ENCODE measurements at regions not wholly inside any gene's neighbourhood (a gene's known extent, or its start where the extent isn't known, plus 50 kb on each side); places are given as distances from the start of the nearest gene placed in this dataset.
A peak's percentile ranks its signal among the peaks of the same experiment; 100 is the strongest.

GRCh38 chr6:163716690-163717089, 302.2 kb downstream of the QKI start:
- Histone ChIP-seq H3K27ac (replicated peaks) (no peak overlapping the region), H3K4me3 (no peak overlapping the region), H3K36me3 (no peaks in the 10 kb centered on the region), H3K27me3 (ENCODE audit: low read depth) (no peaks in the 10 kb centered on the region), H3K9me3 (replicated peaks) (no peaks in the 10 kb centered on the region), H3K4me1 (peaks cover 14% of the 10 kb centered on the region)
- TF ChIP-seq CTCF (IDR thresholded peaks at IDR 0.05; ENCODE audit: borderline replicate concordance), result no peak
- intact Hi-C loops (cut with micrococcal nuclease), result no loop called here
- DNase-seq, result no peak

- intact Hi-C loops (cut with micrococcal nuclease), result no loop called here
- no peak for DNase-seq
- no peak for TF ChIP-seq CTCF (IDR thresholded peaks at IDR 0.05; ENCODE audit: borderline replicate concordance)
- no peak overlapping the region for H3K4me3 ChIP-seq
- no peaks in the 10 kb centered on the region for H3K36me3 ChIP-seq
- H3K27ac ChIP-seq (replicated peaks), result no peak overlapping the region
- H3K4me1 ChIP-seq, result peaks cover 22% of the 10 kb centered on the region
- H3K27me3 ChIP-seq (ENCODE audit: low read depth), result no peaks in the 10 kb centered on the region
- no peaks in the 10 kb centered on the region for H3K9me3 ChIP-seq (replicated peaks)
Measured at GRCh38 chr6:163715846-163716245, 301.3 kb downstream of the QKI start.

- H3K36me3 ChIP-seq, result no peaks in the 10 kb centered on the region
- no peak overlapping the region for H3K27ac ChIP-seq (replicated peaks)
- TF ChIP-seq CTCF (IDR thresholded peaks at IDR 0.05; ENCODE audit: borderline replicate concordance), result no peak
- H3K4me3 ChIP-seq, result no peak overlapping the region
- no peak for DNase-seq
- peaks cover 39% of the 10 kb centered on the region for H3K4me1 ChIP-seq
- intact Hi-C loops (cut with micrococcal nuclease), result loop anchor here (5.0 kb wide), 1 partner anchor 243 kb away; no protein-coding TSS in a partner anchor
- no peaks in the 10 kb centered on the region for H3K27me3 ChIP-seq (ENCODE audit: low read depth)
- H3K9me3 ChIP-seq (replicated peaks), result no peaks in the 10 kb centered on the region
Measured at GRCh38 chr6:163714179-163714578, 299.7 kb downstream of the QKI start.

DNA sequence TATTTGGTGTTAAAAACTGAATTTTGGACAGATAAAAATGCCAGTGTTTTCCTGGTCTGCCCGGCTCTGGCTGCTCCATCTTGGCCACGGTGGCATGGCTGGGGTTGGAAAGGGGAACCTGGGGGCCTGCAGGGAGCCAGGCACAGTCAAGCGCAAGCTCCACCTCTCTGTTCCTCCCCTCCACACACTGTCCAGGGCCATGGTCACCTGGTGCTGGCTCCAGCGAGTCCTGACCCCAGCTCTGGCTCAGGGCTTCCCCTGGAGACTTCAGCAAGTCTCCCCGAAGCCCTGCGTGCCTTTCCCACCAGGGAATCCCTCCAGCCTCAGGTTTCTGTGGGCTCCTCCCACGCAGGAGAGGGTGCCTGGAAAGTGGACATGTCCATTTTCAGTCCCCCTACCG, 298.5 kb downstream of the QKI start:
- no peak for TF ChIP-seq CTCF (IDR thresholded peaks at IDR 0.05; ENCODE audit: borderline replicate concordance)
- intact Hi-C loops (cut with micrococcal nuclease), result loop anchor here (5.0 kb wide), 1 partner anchor 244 kb away; no protein-coding TSS in a partner anchor
- no peak for DNase-seq
- no peaks in the 10 kb centered on the region for H3K9me3 ChIP-seq (replicated peaks)
- H3K27me3 ChIP-seq (ENCODE audit: low read depth), result no peaks in the 10 kb centered on the region
- peak overlapping the region; percentile 91 for H3K27ac ChIP-seq (replicated peaks)
- H3K4me1 ChIP-seq, result peaks cover 51% of the 10 kb centered on the region
- H3K4me3 ChIP-seq, result no peak overlapping the region
- no peaks in the 10 kb centered on the region for H3K36me3 ChIP-seq

DNA sequence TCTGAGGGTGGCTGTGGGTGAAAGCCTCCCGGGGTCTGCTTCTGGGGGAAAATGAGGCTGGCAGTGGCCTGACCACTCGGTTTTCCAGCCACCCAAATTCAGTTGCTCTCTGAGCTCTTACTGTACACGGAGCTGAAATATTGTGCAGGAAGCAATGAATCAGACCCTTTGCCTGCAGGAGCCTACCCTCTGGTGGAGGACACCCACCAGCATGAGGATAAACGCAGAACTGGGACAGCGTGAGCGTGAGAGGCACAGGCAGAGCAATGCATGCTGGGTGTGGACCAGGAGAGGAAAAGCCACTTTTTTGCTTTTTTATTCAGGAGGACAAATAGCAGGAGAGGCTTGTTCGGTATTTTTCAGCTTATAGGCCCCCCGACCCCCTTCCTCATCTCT, 298.0 kb downstream of the QKI start:
- Histone ChIP-seq H3K27me3 (ENCODE audit: low read depth) (no peaks in the 10 kb centered on the region), H3K27ac (replicated peaks) (peak overlapping the region; percentile 91), H3K4me3 (no peak overlapping the region), H3K4me1 (peaks cover 55% of the 10 kb centered on the region), H3K36me3 (no peaks in the 10 kb centered on the region), H3K9me3 (replicated peaks) (no peaks in the 10 kb centered on the region)
- DNase-seq, result no peak
- intact Hi-C loops (cut with micrococcal nuclease), result loop anchor here (5.0 kb wide), 1 partner anchor 245 kb away; no protein-coding TSS in a partner anchor
- peak; percentile 13 for TF ChIP-seq CTCF (IDR thresholded peaks at IDR 0.05; ENCODE audit: borderline replicate concordance)

Data from left ventricle myocardium inferior (tissue), 1 donor.